HL-60 (cell line): ENCODE measurements at regions not wholly inside any gene's neighbourhood (a gene's known extent, or its start where the extent isn't known, plus 50 kb on each side); places are given as distances from the start of the nearest gene placed in this dataset.

ENCODE experiments used
- DNase-seq, 2 experiments: peaks; one replicate each; pipeline ENCODE4 v3.0.0-alpha.2; 2010 to 2020; ENCODE audit warnings: low read depth in 1 of 2, low spot score in 1 of 2
- H3K27ac ChIP-seq: fragments of 250-450 bp; sonication (Bioruptor Pico); replicated peaks from 2 replicates; pipeline ENCODE4 v1.5.1; 2020; ENCODE audit warnings: mild to moderate bottlenecking, moderate library complexity
- H3K27me3 ChIP-seq: fragments of 250-450 bp; sonication (Bioruptor Pico); 2 replicates; pipeline ENCODE4 v1.5.1; 2021; ENCODE audit warnings: mild to moderate bottlenecking, moderate library complexity; ENCODE audit not compliant: insufficient read depth, poor library complexity, severe bottlenecking
- H3K4me3 ChIP-seq: replicated peaks from 2 replicates; pipeline ENCODE4 v1.5.1; 2011; ENCODE audit warnings: mild to moderate bottlenecking, control low read depth, low read length; ENCODE audit not compliant: insufficient read depth
- CTCF ChIP-seq: IDR thresholded peaks from one replicate; pipeline ENCODE4 v1.5.1; 2011; ENCODE audit warnings: low read length, control low read depth, inconsistent platforms; ENCODE audit not compliant: insufficient read depth
- GABPA ChIP-seq: IDR thresholded peaks from 2 replicates; pipeline ENCODE4 v1.6.1; 2012; ENCODE audit warnings: low read depth
- POLR2AphosphoS5 ChIP-seq: IDR thresholded peaks from 2 replicates; pipeline ENCODE4 v1.6.1; 2012; ENCODE audit warnings: low read depth
- REST ChIP-seq: IDR thresholded peaks from 2 replicates; pipeline ENCODE4 v1.6.1; 2012; ENCODE audit warnings: low read depth; ENCODE audit not compliant: insufficient replicate concordance
- SPI1 ChIP-seq: IDR thresholded peaks from 2 replicates; pipeline ENCODE4 v1.6.1; 2012; ENCODE audit warnings: low read depth, mild to moderate bottlenecking, borderline replicate concordance

- no peaks in the 10 kb centered on the region for H3K27me3 ChIP-seq
- no peak overlapping the region for H3K27ac ChIP-seq
- TF ChIP-seq SPI1 (no peak), POLR2AphosphoS5 (no peak), REST (no peak), GABPA (no peak), CTCF (no peak)
- no peak for DNase-seq
- no peak overlapping the region for H3K4me3 ChIP-seq
Observed at GRCh38 chr4:108397850-108398249, 222.5 kb upstream of the RPL34 start.

GRCh38 chr4:108396900-108397497 lies 223.4 kb upstream of the RPL34 start:
- no peak overlapping the region for H3K27ac ChIP-seq
- no peak for TF ChIP-seq GABPA
- no peaks in the 10 kb centered on the region for H3K27me3 ChIP-seq
- DNase-seq, result no peak
- H3K4me3 ChIP-seq, result no peak overlapping the region

GRCh38 chr4:108395786-108396185 lies 224.6 kb upstream of the RPL34 start:
- H3K4me3 ChIP-seq, result no peak overlapping the region
- H3K27ac ChIP-seq, result no peak overlapping the region
- no peaks in the 10 kb centered on the region for H3K27me3 ChIP-seq
- TF ChIP-seq SPI1, result no peak
- TF ChIP-seq CTCF, result no peak
- no peak for TF ChIP-seq REST
- no peak for DNase-seq

GRCh38 chr4:108393890-108394472 lies 225.2 kb upstream of the LEF1 start:
- Histone ChIP-seq H3K27ac (no peak overlapping the region), H3K27me3 (no peaks in the 10 kb centered on the region), H3K4me3 (no peak overlapping the region)
- no peak for TF ChIP-seq SPI1
- TF ChIP-seq GABPA, result no peak
- no peak for TF ChIP-seq REST
- no peak for TF ChIP-seq CTCF
- TF ChIP-seq POLR2AphosphoS5, result no peak
- DNase-seq, result no peak
